ENCODE measurements at regions not wholly inside any gene's neighbourhood (a gene's known extent, or its start where the extent isn't known, plus 50 kb on each side); places are given as distances from the start of the nearest gene placed in this dataset.

DNA sequence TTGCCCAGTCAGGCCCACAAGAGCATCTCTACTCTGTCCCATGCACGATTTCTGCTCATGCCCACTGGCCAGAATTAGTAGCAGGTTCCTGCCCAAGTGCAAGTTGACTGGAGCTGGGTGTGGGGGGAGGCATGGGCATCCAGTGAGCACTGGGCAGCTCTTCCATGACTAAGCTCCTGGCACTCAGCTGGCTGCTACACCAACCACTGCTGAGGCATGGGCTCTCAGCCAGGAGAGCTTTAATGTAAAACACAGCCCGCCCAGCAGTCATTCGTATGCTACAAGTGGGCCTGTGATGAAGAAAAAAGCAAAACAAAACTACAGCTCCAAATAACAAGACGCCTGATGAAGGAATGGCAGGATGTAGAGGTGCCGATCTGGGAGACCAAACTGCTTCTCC is 335.4 kb upstream of the PFKP start:
- H3K4me1 ChIP-seq (ENCODE audit: control insufficient read depth, insufficient read depth, low read depth, low read length) = no peaks in the 10 kb centered on the region
- H2BK120ac ChIP-seq (ENCODE audit: low read depth, low read length) = no peak overlapping the region
- H4K91ac ChIP-seq (ENCODE audit: low read length) = no peak overlapping the region
- H2BK15ac ChIP-seq (ENCODE audit: low read depth, poor library complexity, severe bottlenecking) = no peak overlapping the region
- no peak overlapping the region for H3K4me3 ChIP-seq (ENCODE audit: insufficient read depth in 1 of 2, low read depth in 1 of 2, low read length in 2 of 2)
- no peak overlapping the region for H3K9ac ChIP-seq (ENCODE audit: low read length)
- no peaks in the 10 kb centered on the region for H3K79me1 ChIP-seq (replicated peaks; ENCODE audit: low read length, poor library complexity, severe bottlenecking)
- DNase-seq = no peak
- no peak overlapping the region for H2BK12ac ChIP-seq (ENCODE audit: low read length in 2 of 2)
- H3K18ac ChIP-seq (ENCODE audit: low read depth in 1 of 2, low read length in 2 of 2) = no peak overlapping the region
- no peak overlapping the region for H2BK5ac ChIP-seq (ENCODE audit: low read depth, low read length, poor library complexity, severe bottlenecking)
- no peak overlapping the region for H3K4me2 ChIP-seq (ENCODE audit: low read length, poor library complexity, severe bottlenecking)
- no peaks in the 10 kb centered on the region for H3K27me3 ChIP-seq (ENCODE audit: control insufficient read depth in 1 of 2, insufficient read depth in 1 of 2, low read length in 2 of 2)
- no peaks in the 10 kb centered on the region for H3K36me3 ChIP-seq (ENCODE audit: control insufficient read depth in 1 of 2, insufficient read depth in 2 of 2, low read depth in 1 of 2, low read length in 2 of 2)
- 76% methylated on average over 5 of the region's 5 CpGs for WGBS
- H3K4ac ChIP-seq (ENCODE audit: low read depth in 1 of 2, low read length in 2 of 2) = no peak overlapping the region
- H2AFZ ChIP-seq (ENCODE audit: low read depth, low read length) = no peak overlapping the region
- H3K14ac ChIP-seq (ENCODE audit: low read length in 2 of 2) = no peak overlapping the region
- H3K27ac ChIP-seq (ENCODE audit: low read length, poor library complexity, severe bottlenecking) = no peak overlapping the region
- peaks cover 18% of the 10 kb centered on the region for H3K9me3 ChIP-seq (ENCODE audit: control insufficient read depth, low read length)
- no peak overlapping the region for H3K23ac ChIP-seq (ENCODE audit: low read length in 2 of 2)
- no peak overlapping the region for H2AK5ac ChIP-seq (ENCODE audit: low read length, severe bottlenecking)
- H4K8ac ChIP-seq (ENCODE audit: low read length) = no peak overlapping the region

- H4K8ac ChIP-seq (ENCODE audit: low read length) = no peak overlapping the region
- H3K23ac ChIP-seq (ENCODE audit: low read length in 2 of 2) = no peak overlapping the region
- no peak overlapping the region for H3K18ac ChIP-seq (ENCODE audit: low read depth in 1 of 2, low read length in 2 of 2)
- no peak overlapping the region for H4K91ac ChIP-seq (ENCODE audit: low read length)
- H2BK5ac ChIP-seq (ENCODE audit: low read depth, low read length, poor library complexity, severe bottlenecking) = no peak overlapping the region
- no peaks in the 10 kb centered on the region for H3K79me1 ChIP-seq (replicated peaks; ENCODE audit: low read length, poor library complexity, severe bottlenecking)
- no peaks in the 10 kb centered on the region for H3K36me3 ChIP-seq (ENCODE audit: control insufficient read depth in 1 of 2, insufficient read depth in 2 of 2, low read depth in 1 of 2, low read length in 2 of 2)
- H3K27ac ChIP-seq (ENCODE audit: low read length, poor library complexity, severe bottlenecking) = no peak overlapping the region
- WGBS = 82% methylated on average over 3 of the region's 4 CpGs
- no peak overlapping the region for H2AFZ ChIP-seq (ENCODE audit: low read depth, low read length)
- no peak overlapping the region for H2BK12ac ChIP-seq (ENCODE audit: low read length in 2 of 2)
- H3K27me3 ChIP-seq (ENCODE audit: control insufficient read depth in 1 of 2, insufficient read depth in 1 of 2, low read length in 2 of 2) = no peaks in the 10 kb centered on the region
- H2AK5ac ChIP-seq (ENCODE audit: low read length, severe bottlenecking) = no peak overlapping the region
- no peak overlapping the region for H3K4ac ChIP-seq (ENCODE audit: low read depth in 1 of 2, low read length in 2 of 2)
- no peak overlapping the region for H3K9ac ChIP-seq (ENCODE audit: low read length)
- H3K4me2 ChIP-seq (ENCODE audit: low read length, poor library complexity, severe bottlenecking) = no peak overlapping the region
- peaks cover 6% of the 10 kb centered on the region for H3K9me3 ChIP-seq (ENCODE audit: control insufficient read depth, low read length)
- no peaks in the 10 kb centered on the region for H3K4me1 ChIP-seq (ENCODE audit: control insufficient read depth, insufficient read depth, low read depth, low read length)
- no peak overlapping the region for H3K14ac ChIP-seq (ENCODE audit: low read length in 2 of 2)
- H2BK15ac ChIP-seq (ENCODE audit: low read depth, poor library complexity, severe bottlenecking) = no peak overlapping the region
- H3K4me3 ChIP-seq (ENCODE audit: insufficient read depth in 1 of 2, low read depth in 1 of 2, low read length in 2 of 2) = no peak overlapping the region
- H2BK120ac ChIP-seq (ENCODE audit: low read depth, low read length) = no peak overlapping the region
- no peak for DNase-seq
Observed at GRCh38 chr10:2729197-2729596, 338.2 kb upstream of the PFKP start.

- no peak overlapping the region for H2BK5ac ChIP-seq (ENCODE audit: low read depth, low read length, poor library complexity, severe bottlenecking)
- no peak overlapping the region for H2AK5ac ChIP-seq (ENCODE audit: low read length, severe bottlenecking)
- H4K91ac ChIP-seq (ENCODE audit: low read length) = no peak overlapping the region
- no peak overlapping the region for H3K4me3 ChIP-seq (ENCODE audit: insufficient read depth in 1 of 2, low read depth in 1 of 2, low read length in 2 of 2)
- H3K9me3 ChIP-seq (ENCODE audit: control insufficient read depth, low read length) = no peaks in the 10 kb centered on the region
- H3K36me3 ChIP-seq (ENCODE audit: control insufficient read depth in 1 of 2, insufficient read depth in 2 of 2, low read depth in 1 of 2, low read length in 2 of 2) = no peaks in the 10 kb centered on the region
- H2AFZ ChIP-seq (ENCODE audit: low read depth, low read length) = no peak overlapping the region
- H2BK12ac ChIP-seq (ENCODE audit: low read length in 2 of 2) = no peak overlapping the region
- no peaks in the 10 kb centered on the region for H3K4me1 ChIP-seq (ENCODE audit: control insufficient read depth, insufficient read depth, low read depth, low read length)
- no peaks in the 10 kb centered on the region for H3K27me3 ChIP-seq (ENCODE audit: control insufficient read depth in 1 of 2, insufficient read depth in 1 of 2, low read length in 2 of 2)
- no peak overlapping the region for H3K27ac ChIP-seq (ENCODE audit: low read length, poor library complexity, severe bottlenecking)
- WGBS = no CpG with 5 or more reads among the region's 6 CpGs
- H3K9ac ChIP-seq (ENCODE audit: low read length) = no peak overlapping the region
- no peak overlapping the region for H3K18ac ChIP-seq (ENCODE audit: low read depth in 1 of 2, low read length in 2 of 2)
- no peak overlapping the region for H2BK120ac ChIP-seq (ENCODE audit: low read depth, low read length)
- H2BK15ac ChIP-seq (ENCODE audit: low read depth, poor library complexity, severe bottlenecking) = no peak overlapping the region
- H3K23ac ChIP-seq (ENCODE audit: low read length in 2 of 2) = no peak overlapping the region
- H4K8ac ChIP-seq (ENCODE audit: low read length) = no peak overlapping the region
- H3K4ac ChIP-seq (ENCODE audit: low read depth in 1 of 2, low read length in 2 of 2) = no peak overlapping the region
- DNase-seq = no peak
- no peak overlapping the region for H3K4me2 ChIP-seq (ENCODE audit: low read length, poor library complexity, severe bottlenecking)
- H3K14ac ChIP-seq (ENCODE audit: low read length in 2 of 2) = no peak overlapping the region
- H3K79me1 ChIP-seq (replicated peaks; ENCODE audit: low read length, poor library complexity, severe bottlenecking) = no peaks in the 10 kb centered on the region
Observed at GRCh38 chr10:2728087-2728486, 339.3 kb upstream of the PFKP start.

DNA sequence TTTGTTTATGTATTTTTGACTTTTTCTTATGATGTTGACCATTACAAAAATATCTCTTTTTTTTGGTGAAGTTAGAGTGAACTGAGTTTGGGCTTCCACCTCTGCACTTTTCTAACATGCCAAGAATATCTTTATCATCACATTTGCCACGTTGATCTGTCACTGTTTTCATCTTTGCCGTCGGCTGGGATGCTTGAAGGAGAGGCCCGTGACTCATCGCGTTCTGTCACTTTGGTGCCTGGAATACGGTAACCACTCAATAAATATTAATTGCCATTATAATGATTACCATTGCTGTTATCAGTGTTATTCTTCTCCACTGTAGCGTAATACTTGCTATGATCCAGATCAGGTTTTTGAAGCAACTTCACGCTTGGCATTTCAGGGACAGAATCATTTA is 350.8 kb upstream of the PFKP start:
- Histone ChIP-seq H2AK5ac (ENCODE audit: low read length, severe bottlenecking) (no peak overlapping the region), H3K18ac (ENCODE audit: low read depth in 1 of 2, low read length in 2 of 2) (no peak overlapping the region), H4K91ac (ENCODE audit: low read length) (no peak overlapping the region), H2BK12ac (ENCODE audit: low read length in 2 of 2) (no peak overlapping the region), H3K9me3 (ENCODE audit: control insufficient read depth, low read length) (no peaks in the 10 kb centered on the region), H3K27me3 (ENCODE audit: control insufficient read depth in 1 of 2, insufficient read depth in 1 of 2, low read length in 2 of 2) (no peaks in the 10 kb centered on the region), H3K4me3 (ENCODE audit: insufficient read depth in 1 of 2, low read depth in 1 of 2, low read length in 2 of 2) (no peak overlapping the region), H2BK15ac (ENCODE audit: low read depth, poor library complexity, severe bottlenecking) (no peak overlapping the region), H3K4me1 (ENCODE audit: control insufficient read depth, insufficient read depth, low read depth, low read length) (no peaks in the 10 kb centered on the region), H3K4me2 (ENCODE audit: low read length, poor library complexity, severe bottlenecking) (no peak overlapping the region), H4K8ac (ENCODE audit: low read length) (no peak overlapping the region), H3K4ac (ENCODE audit: low read depth in 1 of 2, low read length in 2 of 2) (no peak overlapping the region), H3K23ac (ENCODE audit: low read length in 2 of 2) (no peak overlapping the region), H3K14ac (ENCODE audit: low read length in 2 of 2) (no peak overlapping the region), H3K79me1 (replicated peaks; ENCODE audit: low read length, poor library complexity, severe bottlenecking) (no peaks in the 10 kb centered on the region), H3K27ac (ENCODE audit: low read length, poor library complexity, severe bottlenecking) (no peak overlapping the region), H3K36me3 (ENCODE audit: control insufficient read depth in 1 of 2, insufficient read depth in 2 of 2, low read depth in 1 of 2, low read length in 2 of 2) (no peaks in the 10 kb centered on the region), H3K9ac (ENCODE audit: low read length) (no peak overlapping the region), H2BK120ac (ENCODE audit: low read depth, low read length) (no peak overlapping the region), H2BK5ac (ENCODE audit: low read depth, low read length, poor library complexity, severe bottlenecking) (no peak overlapping the region), H2AFZ (ENCODE audit: low read depth, low read length) (no peak overlapping the region)
- DNase-seq = no peak
- 90% methylated on average over 8 of the region's 9 CpGs for WGBS

Measured in mesenchymal stem cell (in vitro differentiated cells and primary cell).